ENCODE measurements at regions not wholly inside any gene's neighbourhood (a gene's known extent, or its start where the extent isn't known, plus 50 kb on each side); places are given as distances from the start of the nearest gene placed in this dataset.
"Not testable (repeated sequence)": the region's sequence is repeated elsewhere in the genome, so short reads cannot be mapped to it uniquely, and the experiment has no call there.

DNA sequence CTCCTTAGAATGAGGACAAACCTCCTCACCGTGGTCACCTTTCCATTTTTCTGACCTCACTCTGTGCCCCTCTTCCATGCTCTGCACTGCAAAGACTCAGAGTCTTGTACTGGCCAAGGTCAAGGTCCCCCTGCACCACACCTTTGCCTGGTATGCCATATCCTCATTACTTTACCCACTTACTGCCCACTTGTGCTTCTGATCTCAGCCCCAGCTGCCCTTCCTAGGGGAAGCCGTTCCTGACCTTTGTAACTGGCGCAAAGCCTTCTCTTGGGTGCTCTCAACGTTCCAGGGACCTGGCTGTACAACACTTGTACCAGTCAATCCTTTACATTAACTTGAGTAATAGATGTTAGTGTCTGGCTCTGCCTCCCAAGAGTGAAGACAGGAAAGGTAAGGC, 256.0 kb downstream of the SV2B start:
- TF ChIP-seq POLR2AphosphoS5 (IDR thresholded peaks at IDR 0.05; ENCODE audit: insufficient read depth in 1 of 2, low read depth in 1 of 2) (no peak), POLR2A (IDR thresholded peaks at IDR 0.05) (no peak)
- TF ChIP-seq, protein P1, sequence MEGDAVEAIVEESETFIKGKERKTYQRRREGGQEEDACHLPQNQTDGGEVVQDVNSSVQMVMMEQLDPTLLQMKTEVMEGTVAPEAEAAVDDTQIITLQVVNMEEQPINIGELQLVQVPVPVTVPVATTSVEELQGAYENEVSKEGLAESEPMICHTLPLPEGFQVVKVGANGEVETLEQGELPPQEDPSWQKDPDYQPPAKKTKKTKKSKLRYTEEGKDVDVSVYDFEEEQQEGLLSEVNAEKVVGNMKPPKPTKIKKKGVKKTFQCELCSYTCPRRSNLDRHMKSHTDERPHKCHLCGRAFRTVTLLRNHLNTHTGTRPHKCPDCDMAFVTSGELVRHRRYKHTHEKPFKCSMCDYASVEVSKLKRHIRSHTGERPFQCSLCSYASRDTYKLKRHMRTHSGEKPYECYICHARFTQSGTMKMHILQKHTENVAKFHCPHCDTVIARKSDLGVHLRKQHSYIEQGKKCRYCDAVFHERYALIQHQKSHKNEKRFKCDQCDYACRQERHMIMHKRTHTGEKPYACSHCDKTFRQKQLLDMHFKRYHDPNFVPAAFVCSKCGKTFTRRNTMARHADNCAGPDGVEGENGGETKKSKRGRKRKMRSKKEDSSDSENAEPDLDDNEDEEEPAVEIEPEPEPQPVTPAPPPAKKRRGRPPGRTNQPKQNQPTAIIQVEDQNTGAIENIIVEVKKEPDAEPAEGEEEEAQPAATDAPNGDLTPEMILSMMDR (IDR thresholded peaks at IDR 0.05), result no peak
- DNase-seq (ENCODE audit: extremely low spot score in 2 of 2), result no peak
- H3K27me3 ChIP-seq, result no peaks in the 10 kb centered on the region
- intact Hi-C loops (cut with DNase I), result no loop called here
- no peaks in the 10 kb centered on the region for H3K36me3 ChIP-seq
- no peak overlapping the region for H3K4me3 ChIP-seq
- H3K27ac ChIP-seq, result no peak overlapping the region
- H3K9me3 ChIP-seq, result no peaks in the 10 kb centered on the region
- H3K4me1 ChIP-seq, result no peaks in the 10 kb centered on the region

DNA sequence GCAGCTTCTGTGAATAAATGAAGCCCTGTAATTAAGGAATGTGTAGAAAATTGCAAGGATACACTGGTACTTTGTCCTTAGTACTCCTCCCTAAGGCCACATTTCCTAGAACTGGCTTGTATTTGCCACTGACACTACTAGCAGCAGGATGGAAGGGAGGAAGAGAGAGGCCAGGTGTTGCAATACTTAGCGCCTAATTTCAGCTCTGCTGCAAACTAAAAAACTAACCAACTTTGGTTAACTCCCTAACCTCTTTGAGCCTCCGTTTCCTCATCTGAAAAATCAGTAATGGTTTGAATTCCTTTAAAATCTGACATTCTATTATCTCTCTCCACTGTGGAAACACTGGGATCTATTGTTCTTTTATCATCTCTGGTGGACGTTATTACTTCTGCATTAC, 257.0 kb downstream of the SV2B start:
- no peak for DNase-seq (ENCODE audit: extremely low spot score in 2 of 2)
- Histone ChIP-seq H3K27ac (no peak overlapping the region), H3K9me3 (no peaks in the 10 kb centered on the region), H3K4me1 (no peaks in the 10 kb centered on the region), H3K27me3 (no peaks in the 10 kb centered on the region), H3K36me3 (no peaks in the 10 kb centered on the region), H3K4me3 (no peak overlapping the region)
- no peak for TF ChIP-seq POLR2AphosphoS5 (IDR thresholded peaks at IDR 0.05; ENCODE audit: insufficient read depth in 1 of 2, low read depth in 1 of 2)
- TF ChIP-seq, protein P1 (IDR thresholded peaks at IDR 0.05), result no peak
- no peak for TF ChIP-seq POLR2A (IDR thresholded peaks at IDR 0.05)
- intact Hi-C loops (cut with DNase I), result no loop called here

DNA sequence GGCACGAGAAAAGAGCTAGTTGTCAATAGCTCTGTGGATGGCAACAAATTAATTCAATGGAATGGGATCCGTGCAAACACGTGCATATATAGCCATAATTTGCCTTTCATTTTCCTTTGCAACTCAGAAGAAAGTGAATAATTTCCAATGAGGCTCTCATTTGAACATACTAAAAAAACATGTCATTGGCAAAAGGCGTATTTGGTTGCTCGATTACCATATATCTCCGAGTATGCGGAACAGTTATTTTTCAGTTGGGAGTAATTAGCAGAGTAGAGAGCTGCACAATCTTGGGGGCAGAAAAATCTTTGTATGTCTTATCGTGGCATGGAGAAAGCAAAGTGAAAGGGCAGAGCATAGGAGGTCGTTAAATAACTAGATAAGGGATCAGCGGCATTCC, 257.4 kb downstream of the SV2B start:
- Histone ChIP-seq H3K36me3 (no peaks in the 10 kb centered on the region), H3K27me3 (no peaks in the 10 kb centered on the region), H3K9me3 (no peaks in the 10 kb centered on the region), H3K4me1 (no peaks in the 10 kb centered on the region), H3K27ac (no peak overlapping the region), H3K4me3 (no peak overlapping the region)
- intact Hi-C loops (cut with DNase I), result no loop called here
- TF ChIP-seq POLR2AphosphoS5 (IDR thresholded peaks at IDR 0.05; ENCODE audit: insufficient read depth in 1 of 2, low read depth in 1 of 2) (no peak), POLR2A (IDR thresholded peaks at IDR 0.05) (no peak)
- TF ChIP-seq, protein P1 (IDR thresholded peaks at IDR 0.05), result no peak
- DNase-seq (ENCODE audit: extremely low spot score in 2 of 2), result no peak

DNA sequence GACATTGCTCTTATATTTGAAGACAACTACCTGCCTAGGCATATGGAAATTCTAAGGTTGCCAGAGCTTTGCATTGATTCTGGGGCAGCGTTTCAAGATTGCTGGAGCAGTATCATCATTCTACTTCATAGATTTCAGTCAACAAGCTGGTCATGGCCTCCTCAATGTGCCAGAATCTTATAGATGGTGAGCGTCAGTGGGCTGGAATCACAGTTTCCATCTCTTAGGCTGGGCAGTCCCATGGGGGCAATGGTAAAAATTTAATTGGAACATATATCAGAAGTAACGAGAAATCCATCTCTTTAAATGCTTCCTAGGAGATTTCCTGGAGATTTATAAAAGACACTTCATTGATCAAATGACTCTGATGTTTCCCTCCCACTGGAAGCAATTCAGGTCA, 258.3 kb downstream of the SV2B start:
- H3K27ac ChIP-seq, result no peak overlapping the region
- no peak for TF ChIP-seq POLR2AphosphoS5 (IDR thresholded peaks at IDR 0.05; ENCODE audit: insufficient read depth in 1 of 2, low read depth in 1 of 2)
- TF ChIP-seq POLR2A (IDR thresholded peaks at IDR 0.05), result no peak
- intact Hi-C loops (cut with DNase I), result no loop called here
- H3K4me3 ChIP-seq, result no peak overlapping the region
- no peak for DNase-seq (ENCODE audit: extremely low spot score in 2 of 2)
- H3K36me3 ChIP-seq, result no peaks in the 10 kb centered on the region
- H3K4me1 ChIP-seq, result no peaks in the 10 kb centered on the region
- no peaks in the 10 kb centered on the region for H3K27me3 ChIP-seq
- H3K9me3 ChIP-seq, result no peaks in the 10 kb centered on the region

DNA sequence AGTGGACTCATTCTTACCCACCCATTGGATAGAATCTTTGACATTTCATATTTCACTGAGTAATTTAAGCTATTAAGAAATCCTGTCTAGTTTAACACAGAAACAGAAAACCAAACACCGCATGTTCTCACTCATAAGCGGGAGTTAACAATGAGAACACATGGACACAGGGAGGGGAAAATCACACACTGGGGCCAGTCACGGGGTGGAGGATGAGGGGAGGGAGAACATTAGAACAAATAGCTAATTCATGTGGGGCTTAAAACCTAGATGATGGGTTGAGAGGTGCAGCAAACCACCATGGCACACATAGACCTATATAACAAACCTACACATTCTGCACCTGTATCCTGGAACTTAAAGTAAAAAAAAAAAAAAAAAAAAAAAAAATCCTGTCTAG, 261.6 kb downstream of the SV2B start:
- H3K27ac ChIP-seq; H3K4me1 ChIP-seq; H3K4me3 ChIP-seq; H3K9me3 ChIP-seq; intact Hi-C loops (cut with DNase I); H3K36me3 ChIP-seq; DNase-seq (ENCODE audit: extremely low spot score in 2 of 2); H3K27me3 ChIP-seq: not testable (repeated sequence)

DNA sequence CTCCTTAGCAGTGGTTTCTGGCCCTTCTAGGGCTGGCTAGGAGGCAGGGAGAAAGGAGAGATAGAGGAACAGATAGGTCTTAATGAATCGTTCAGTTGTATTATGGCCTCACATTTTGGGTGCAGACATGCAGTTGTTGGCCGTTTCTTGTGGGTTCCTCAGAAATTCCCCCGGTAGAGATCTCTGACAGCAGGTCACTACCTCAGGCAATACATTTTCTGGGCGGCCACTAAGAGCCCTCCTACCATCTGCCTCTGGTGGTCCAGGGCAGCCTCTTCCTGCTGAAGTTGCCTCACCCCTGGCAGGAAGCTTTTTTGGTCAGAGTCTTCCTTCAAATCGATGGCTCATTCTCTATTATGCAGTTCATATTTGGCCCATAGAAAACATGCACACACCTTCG, 266.1 kb downstream of the SV2B start:
- TF ChIP-seq, protein P1 (IDR thresholded peaks at IDR 0.05), result no peak
- TF ChIP-seq POLR2A (IDR thresholded peaks at IDR 0.05) (no peak), POLR2AphosphoS5 (IDR thresholded peaks at IDR 0.05; ENCODE audit: insufficient read depth in 1 of 2, low read depth in 1 of 2) (no peak)
- H3K27me3 ChIP-seq, result no peaks in the 10 kb centered on the region

More for the DNA sequence above, 266.1 kb downstream of the SV2B start:
- no peaks in the 10 kb centered on the region for H3K4me1 ChIP-seq
- H3K36me3 ChIP-seq, result no peaks in the 10 kb centered on the region
- no peak overlapping the region for H3K27ac ChIP-seq
- no peaks in the 10 kb centered on the region for H3K9me3 ChIP-seq
- H3K4me3 ChIP-seq, result no peak overlapping the region
- no peak for DNase-seq (ENCODE audit: extremely low spot score in 2 of 2)
- intact Hi-C loops (cut with DNase I), result no loop called here
